Stomach (tissue), 8 donors: ENCODE measurements at regions not wholly inside any gene's neighbourhood (a gene's known extent, or its start where the extent isn't known, plus 50 kb on each side); places are given as distances from the start of the nearest gene placed in this dataset.

Experiments used
- DNase-seq, 2 donors: peaks; one replicate each; pipeline versions ENCODE4 v3.0.0 to v3.0.0-alpha.2; 2013 to 2019
- H3K27ac ChIP-seq, 5 donors: fragments of 200-600 bp in 4 of 5; sonication (generic) in 4 of 5; one replicate each; pipeline ENCODE4 v1.5.1; 2013 to 2019; ENCODE audit warnings: mild to moderate bottlenecking in 1 of 5, moderate library complexity in 1 of 5
- H3K27me3 ChIP-seq, 3 donors: fragments of 200-600 bp; sonication (generic); one replicate each; pipeline ENCODE4 v1.5.1; 2017 to 2019; ENCODE audit warnings: mixed run types in 1 of 3
- H3K36me3 ChIP-seq, 4 donors: fragments of 200-600 bp; sonication (generic); 1 replicate in 3 of 4; 2 replicates in 1 of 4; pipeline ENCODE4 v1.5.1; 2016 to 2019
- H3K4me1 ChIP-seq, 4 donors: fragments of 200-600 bp; sonication (generic); one replicate each; pipeline ENCODE4 v1.5.1; 2016 to 2019
- H3K4me3 ChIP-seq, 4 donors: fragments of 200-600 bp; sonication (generic) in 3 of 4; one replicate each; pipeline ENCODE4 v1.5.1; 2016 to 2019; ENCODE audit warnings: mild to moderate bottlenecking in 1 of 4
- H3K9me3 ChIP-seq, 4 donors: fragments of 200-600 bp; sonication (generic); one replicate each; pipeline ENCODE4 v1.5.1; 2016 to 2019
- CTCF ChIP-seq, 7 experiments: fragments of 450-650 bp in 4 of 7; fragments of 200-600 bp in 3 of 7; sonication (generic) in 3 of 7; IDR thresholded peaks; one replicate each; pipeline ENCODE4 v1.5.1; 2016 to 2019; ENCODE audit warnings: antibody characterized with exemption in 7 of 7, control low read depth in 2 of 7, mild to moderate bottlenecking in 1 of 7
- EP300 ChIP-seq: sonication (generic); formaldehyde crosslinking; IDR thresholded peaks from one replicate; pipeline ENCODE4 v1.6.1; 2017; ENCODE audit warnings: antibody characterized with exemption
- POLR2A ChIP-seq, 4 donors: fragments of 450-650 bp; IDR thresholded peaks; one replicate each; pipeline ENCODE4 v1.6.1; 2016; ENCODE audit warnings: antibody characterized with exemption in 4 of 4, control low read depth in 2 of 4, mild to moderate bottlenecking in 1 of 4, moderate library complexity in 1 of 4
- POLR2AphosphoS5 ChIP-seq, 3 donors: sonication (generic); formaldehyde crosslinking; IDR thresholded peaks; one replicate each; pipeline ENCODE4 v1.6.1; 2016; ENCODE audit warnings: antibody characterized with exemption in 3 of 3
- WGBS, 5 donors: extraction: QIAGEN DNeasy Blood & Tissue Kit in 3 of 5; methylation state at CpG; one replicate each; pipeline versions ENCODE4 v1.1.5 to v1.1.7; 2013 to 2018; 5-methylcytosine and 5-hydroxymethylcytosine counted together
- intact Hi-C: fragments of 100-400 bp; cut with DNase I; formaldehyde crosslinking; loops from one replicate; pipeline ENCODE4 v1.15.1; 2023; ENCODE audit warnings: low total_unique reads
- donor health status: healthy with polysubstance abuse.
- donor health status: Bipolar disorder and iron deficiency.
- donor health status: healthy.

- Histone ChIP-seq H3K36me3 (no peaks in the 10 kb centered on the region), H3K4me3 (no peak overlapping the region), H3K4me1 (no peaks in the 10 kb centered on the region), H3K9me3 (no peaks in the 10 kb centered on the region), H3K27ac (no peak overlapping the region), H3K27me3 (no peaks in the 10 kb centered on the region)
- DNase-seq: peak in 1 of 2 donors; percentile 26
- TF ChIP-seq POLR2A (IDR thresholded peaks at IDR 0.05) (no peak), CTCF (IDR thresholded peaks at IDR 0.05) (no peak), EP300 (no peak), POLR2AphosphoS5 (IDR thresholded peaks at IDR 0.05) (no peak)
- intact Hi-C loops: no loop called here
- WGBS, 5 donors: 66 to 84% (median 81%) methylated on average over 10 of the region's 10 CpGs
Measured at GRCh38 chr2:122886479-122887145, 1131.2 kb downstream of the TSN start.

DNA sequence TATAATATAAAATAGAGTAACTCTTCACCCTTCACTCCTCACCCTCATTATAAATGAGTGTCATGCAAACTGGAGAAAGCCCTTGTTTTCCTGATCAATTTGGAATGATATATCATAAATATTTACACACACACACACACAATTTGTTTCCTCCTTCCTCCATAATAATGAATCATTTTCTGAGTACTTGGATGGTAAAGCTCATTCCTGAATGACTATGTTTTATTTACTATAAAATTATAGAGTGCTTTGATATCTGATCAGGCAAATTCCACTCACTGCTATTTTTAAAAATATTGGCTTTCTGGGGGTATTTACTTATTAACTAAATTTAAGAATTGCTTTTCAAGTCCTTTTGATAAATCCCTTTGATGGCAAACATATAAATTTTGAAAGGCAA, 1125.5 kb upstream of the CNTNAP5 start:
- H3K27ac ChIP-seq: no peak overlapping the region
- no peak for DNase-seq
- H3K4me3 ChIP-seq: no peak overlapping the region
- H3K36me3 ChIP-seq: no peaks in the 10 kb centered on the region
- TF ChIP-seq POLR2A (IDR thresholded peaks at IDR 0.05): no peak
- TF ChIP-seq POLR2AphosphoS5 (IDR thresholded peaks at IDR 0.05): no peak
- no peak for TF ChIP-seq CTCF (IDR thresholded peaks at IDR 0.05)
- TF ChIP-seq EP300: no peak
- peaks cover 0 to 4% (median 0%) of the 10 kb centered on the region in 4 donors for H3K9me3 ChIP-seq
- H3K27me3 ChIP-seq: no peaks in the 10 kb centered on the region
- intact Hi-C loops: no loop called here
- no peaks in the 10 kb centered on the region for H3K4me1 ChIP-seq

- H3K27me3 ChIP-seq: no peaks in the 10 kb centered on the region
- H3K4me1 ChIP-seq: no peaks in the 10 kb centered on the region
- peak in 1 of 2 donors; percentile 24 for DNase-seq
- no peak overlapping the region for H3K4me3 ChIP-seq
- no peak overlapping the region for H3K27ac ChIP-seq
- WGBS, 5 donors: 69 to 81% (median 79%) methylated on average over 4 of the region's 4 CpGs
- TF ChIP-seq EP300: no peak
- no peak for TF ChIP-seq CTCF (IDR thresholded peaks at IDR 0.05)
- TF ChIP-seq POLR2AphosphoS5 (IDR thresholded peaks at IDR 0.05): no peak
- no peak for TF ChIP-seq POLR2A (IDR thresholded peaks at IDR 0.05)
- H3K9me3 ChIP-seq: no peaks in the 10 kb centered on the region
- H3K36me3 ChIP-seq: no peaks in the 10 kb centered on the region
- intact Hi-C loops: no loop called here
Measured at GRCh38 chr2:122905431-122905830, 1119.7 kb upstream of the CNTNAP5 start.

GRCh38 chr2:122908159-122908558, 1116.9 kb upstream of the CNTNAP5 start:
- TF ChIP-seq EP300: no peak
- TF ChIP-seq POLR2AphosphoS5 (IDR thresholded peaks at IDR 0.05): no peak
- TF ChIP-seq POLR2A (IDR thresholded peaks at IDR 0.05): no peak
- no peak for TF ChIP-seq CTCF (IDR thresholded peaks at IDR 0.05)
- Histone ChIP-seq H3K4me3 (no peak overlapping the region), H3K4me1 (no peaks in the 10 kb centered on the region), H3K27me3 (no peaks in the 10 kb centered on the region), H3K9me3 (no peaks in the 10 kb centered on the region), H3K27ac (no peak overlapping the region), H3K36me3 (no peaks in the 10 kb centered on the region)
- DNase-seq: peak in 1 of 2 donors; percentile 25
- intact Hi-C loops: no loop called here
- 73 to 92% (median 82%) methylated on average over 1 of the region's 1 CpG for WGBS, 5 donors
